Osteocyte (in vitro differentiated cells): ENCODE measurements at regions not wholly inside any gene's neighbourhood (a gene's known extent, or its start where the extent isn't known, plus 50 kb on each side); places are given as distances from the start of the nearest gene placed in this dataset.
"Not testable (repeated sequence)": the region's sequence is repeated elsewhere in the genome, so short reads cannot be mapped to it uniquely, and the experiment has no call there.

Experiments
- DNase-seq: peaks from one replicate; pipeline ENCODE4 v3.0.0; 2021; ENCODE audit warnings: mixed read lengths; ENCODE audit not compliant: unreplicated experiment; ENCODE audit errors: extremely low spot score
- H3K27ac Mint-ChIP-seq: one replicate; pipeline ENCODE4 v1.8.0; 2021; ENCODE audit warnings: mild to moderate bottlenecking, mixed read lengths; ENCODE audit not compliant: unreplicated experiment
- H3K27me3 Mint-ChIP-seq: one replicate; pipeline ENCODE4 v1.8.0; 2021; ENCODE audit warnings: mixed read lengths; ENCODE audit not compliant: unreplicated experiment
- H3K36me3 Mint-ChIP-seq: one replicate; pipeline ENCODE4 v1.8.0; 2021; ENCODE audit warnings: mixed read lengths; ENCODE audit not compliant: unreplicated experiment
- H3K4me1 Mint-ChIP-seq: one replicate; pipeline ENCODE4 v1.8.0; 2021; ENCODE audit warnings: mixed read lengths; ENCODE audit not compliant: unreplicated experiment
- H3K4me3 Mint-ChIP-seq: one replicate; pipeline ENCODE4 v1.8.0; 2021; ENCODE audit warnings: mild to moderate bottlenecking, moderate library complexity, mixed read lengths; ENCODE audit not compliant: unreplicated experiment
- H3K9me3 Mint-ChIP-seq: one replicate; pipeline ENCODE4 v1.8.0; 2021; ENCODE audit warnings: mixed read lengths; ENCODE audit not compliant: unreplicated experiment
- TF ChIP-seq, protein P1 (sequence below): fragments of 200-600 bp; sonication (generic); IDR thresholded peaks from 2 replicates; pipeline ENCODE4 v1.5.0; 2021; ENCODE audit warnings: antibody characterized with exemption, mild to moderate bottlenecking, moderate library complexity

- TF ChIP-seq, protein P1, sequence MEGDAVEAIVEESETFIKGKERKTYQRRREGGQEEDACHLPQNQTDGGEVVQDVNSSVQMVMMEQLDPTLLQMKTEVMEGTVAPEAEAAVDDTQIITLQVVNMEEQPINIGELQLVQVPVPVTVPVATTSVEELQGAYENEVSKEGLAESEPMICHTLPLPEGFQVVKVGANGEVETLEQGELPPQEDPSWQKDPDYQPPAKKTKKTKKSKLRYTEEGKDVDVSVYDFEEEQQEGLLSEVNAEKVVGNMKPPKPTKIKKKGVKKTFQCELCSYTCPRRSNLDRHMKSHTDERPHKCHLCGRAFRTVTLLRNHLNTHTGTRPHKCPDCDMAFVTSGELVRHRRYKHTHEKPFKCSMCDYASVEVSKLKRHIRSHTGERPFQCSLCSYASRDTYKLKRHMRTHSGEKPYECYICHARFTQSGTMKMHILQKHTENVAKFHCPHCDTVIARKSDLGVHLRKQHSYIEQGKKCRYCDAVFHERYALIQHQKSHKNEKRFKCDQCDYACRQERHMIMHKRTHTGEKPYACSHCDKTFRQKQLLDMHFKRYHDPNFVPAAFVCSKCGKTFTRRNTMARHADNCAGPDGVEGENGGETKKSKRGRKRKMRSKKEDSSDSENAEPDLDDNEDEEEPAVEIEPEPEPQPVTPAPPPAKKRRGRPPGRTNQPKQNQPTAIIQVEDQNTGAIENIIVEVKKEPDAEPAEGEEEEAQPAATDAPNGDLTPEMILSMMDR: no peak
- H3K4me1 Mint-ChIP-seq: no peaks in the 10 kb centered on the region
- no peak overlapping the region for H3K27ac Mint-ChIP-seq
- no peak overlapping the region for H3K4me3 Mint-ChIP-seq
- H3K27me3 Mint-ChIP-seq: no peaks in the 10 kb centered on the region
- no peaks in the 10 kb centered on the region for H3K36me3 Mint-ChIP-seq
- DNase-seq: no peak
- H3K9me3 Mint-ChIP-seq: peaks cover 37% of the 10 kb centered on the region
Measured at GRCh38 chr7:51901489-51901840, 584.9 kb upstream of the COBL start.

DNA sequence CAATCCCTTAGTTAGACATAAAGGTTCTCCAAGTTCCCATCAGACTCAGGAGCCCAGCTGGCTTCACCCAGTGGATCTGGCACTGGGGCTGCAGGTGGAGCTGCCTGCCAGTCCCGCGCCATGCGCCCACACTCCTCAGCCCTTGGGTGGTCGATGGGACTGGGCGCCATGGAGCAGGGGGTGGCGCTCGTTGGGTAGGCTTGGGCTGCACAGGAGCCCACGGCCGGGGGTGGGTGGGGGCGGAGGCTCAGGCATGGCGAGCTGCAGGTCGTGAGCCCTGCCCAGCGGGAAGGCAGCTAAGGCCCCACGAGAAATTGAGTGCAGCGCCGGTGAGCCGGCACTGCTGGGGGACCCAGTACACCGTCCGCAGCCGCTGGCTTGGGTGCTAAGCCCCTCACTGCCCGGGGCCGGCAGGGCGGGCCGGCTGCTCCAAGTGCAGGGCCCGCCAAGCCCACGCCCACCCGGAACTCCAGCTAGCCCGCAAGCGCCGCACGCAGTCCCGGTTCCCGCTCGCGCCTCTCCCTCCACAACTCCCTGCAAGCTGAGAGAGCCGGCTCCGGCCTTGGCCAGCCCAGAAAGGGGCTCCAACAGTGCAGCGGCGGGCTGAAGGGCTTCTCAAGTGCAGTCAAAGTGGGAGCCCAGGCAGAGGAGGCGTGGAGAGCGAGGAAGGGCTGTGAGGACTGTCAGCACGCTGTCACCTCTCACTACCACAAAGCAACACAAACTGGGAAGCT, 584.3 kb upstream of the COBL start:
- H3K27me3 Mint-ChIP-seq, H3K27ac Mint-ChIP-seq, H3K36me3 Mint-ChIP-seq, H3K4me3 Mint-ChIP-seq, DNase-seq, H3K4me1 Mint-ChIP-seq: not testable (repeated sequence)
- peaks cover 42% of the 10 kb centered on the region for H3K9me3 Mint-ChIP-seq

DNA sequence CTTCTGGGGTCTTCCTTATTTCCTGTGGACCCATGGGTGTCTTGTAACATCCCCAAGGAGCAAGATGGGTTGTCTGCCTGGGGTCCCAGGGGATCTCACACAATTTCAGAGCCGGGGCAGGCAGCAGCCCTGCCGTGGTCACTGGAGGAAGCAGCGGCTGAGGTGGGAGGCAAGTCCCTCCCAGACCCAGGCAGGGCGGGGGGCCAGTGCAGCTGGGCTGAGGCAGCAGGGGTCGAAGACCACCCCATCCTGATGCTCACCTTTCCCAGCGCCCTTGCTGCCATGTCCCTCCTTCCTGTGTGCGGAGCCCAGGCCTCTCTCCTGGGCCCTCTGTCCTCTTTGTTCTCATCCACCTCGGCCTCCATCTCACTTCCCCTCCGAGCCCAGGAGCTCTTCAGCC, 583.0 kb upstream of the COBL start:
- Mint-ChIP-seq H3K36me3 (no peaks in the 10 kb centered on the region), H3K4me3 (no peak overlapping the region), H3K9me3 (peaks cover 32% of the 10 kb centered on the region), H3K27me3 (no peaks in the 10 kb centered on the region), H3K27ac (no peak overlapping the region), H3K4me1 (no peaks in the 10 kb centered on the region)
- TF ChIP-seq, protein P1: no peak
- DNase-seq: no peak

- Mint-ChIP-seq H3K4me1 (no peaks in the 10 kb centered on the region), H3K27me3 (no peaks in the 10 kb centered on the region), H3K36me3 (no peaks in the 10 kb centered on the region), H3K4me3 (no peak overlapping the region), H3K27ac (no peak overlapping the region), H3K9me3 (peaks cover 24% of the 10 kb centered on the region)
- DNase-seq: no peak
- TF ChIP-seq, protein P1: no peak
Measured at GRCh38 chr7:51882412-51882811, 565.8 kb upstream of the COBL start.

- Mint-ChIP-seq H3K36me3 (no peaks in the 10 kb centered on the region), H3K4me1 (no peaks in the 10 kb centered on the region), H3K9me3 (peaks cover 17% of the 10 kb centered on the region), H3K27me3 (no peaks in the 10 kb centered on the region), H3K4me3 (no peak overlapping the region), H3K27ac (no peak overlapping the region)
- no peak for DNase-seq
- TF ChIP-seq, protein P1: no peak
Measured at GRCh38 chr7:51881309-51881708, 564.7 kb upstream of the COBL start.
